ENCODE measurements at regions not wholly inside any gene's neighbourhood (a gene's known extent, or its start where the extent isn't known, plus 50 kb on each side); places are given as distances from the start of the nearest gene placed in this dataset.

- H3K36me3 ChIP-seq (ENCODE audit: control insufficient read depth, insufficient read depth, low read length) = no peaks in the 10 kb centered on the region
- no peak overlapping the region for H3K9ac ChIP-seq (ENCODE audit: low read length)
- H3K27me3 ChIP-seq (ENCODE audit: control insufficient read depth, insufficient read depth, low read length) = no peaks in the 10 kb centered on the region
- peaks cover 27% of the 10 kb centered on the region for H3K4me1 ChIP-seq (ENCODE audit: control insufficient read depth, insufficient read depth, low read length)
- no peak overlapping the region for H3K4me3 ChIP-seq (ENCODE audit: low read depth, low read length)
- no peak overlapping the region for H3K27ac ChIP-seq (ENCODE audit: low read depth, low read length)
- no peaks in the 10 kb centered on the region for H3K9me3 ChIP-seq (ENCODE audit: control insufficient read depth, insufficient read depth, low read depth, low read length)
Observed at GRCh38 chr3:177538750-177539730, 341.8 kb upstream of the TBL1XR1 start.

GRCh38 chr3:177541541-177541940, 344.3 kb upstream of the TBL1XR1 start:
- Histone ChIP-seq H3K27me3 (ENCODE audit: control insufficient read depth, insufficient read depth, low read length) (no peaks in the 10 kb centered on the region), H3K36me3 (ENCODE audit: control insufficient read depth, insufficient read depth, low read length) (no peaks in the 10 kb centered on the region), H3K9me3 (ENCODE audit: control insufficient read depth, insufficient read depth, low read depth, low read length) (no peaks in the 10 kb centered on the region), H3K27ac (ENCODE audit: low read depth, low read length) (no peak overlapping the region), H3K4me1 (ENCODE audit: control insufficient read depth, insufficient read depth, low read length) (peaks cover 27% of the 10 kb centered on the region), H3K9ac (ENCODE audit: low read length) (no peak overlapping the region), H3K4me3 (ENCODE audit: low read depth, low read length) (no peak overlapping the region)

- Histone ChIP-seq H3K27ac (ENCODE audit: low read depth, low read length) (no peak overlapping the region), H3K9ac (ENCODE audit: low read length) (no peak overlapping the region), H3K4me1 (ENCODE audit: control insufficient read depth, insufficient read depth, low read length) (peaks cover 9% of the 10 kb centered on the region; the same call in 1 of the 2 replicates), H3K27me3 (ENCODE audit: control insufficient read depth, insufficient read depth, low read length) (no peaks in the 10 kb centered on the region), H3K9me3 (ENCODE audit: control insufficient read depth, insufficient read depth, low read depth, low read length) (no peaks in the 10 kb centered on the region), H3K36me3 (ENCODE audit: control insufficient read depth, insufficient read depth, low read length) (no peaks in the 10 kb centered on the region), H3K4me3 (ENCODE audit: low read depth, low read length) (no peak overlapping the region)
Observed at GRCh38 chr3:177545964-177546363, 348.7 kb upstream of the TBL1XR1 start.

- H3K27ac ChIP-seq (ENCODE audit: low read depth, low read length) = no peak overlapping the region
- no peaks in the 10 kb centered on the region for H3K36me3 ChIP-seq (ENCODE audit: control insufficient read depth, insufficient read depth, low read length)
- H3K4me3 ChIP-seq (ENCODE audit: low read depth, low read length) = no peak overlapping the region
- H3K9me3 ChIP-seq (ENCODE audit: control insufficient read depth, insufficient read depth, low read depth, low read length) = no peaks in the 10 kb centered on the region
- H3K4me1 ChIP-seq (ENCODE audit: control insufficient read depth, insufficient read depth, low read length) = peaks cover 3% of the 10 kb centered on the region; the same call in 1 of the 2 replicates
- no peak overlapping the region for H3K9ac ChIP-seq (ENCODE audit: low read length)
- no peaks in the 10 kb centered on the region for H3K27me3 ChIP-seq (ENCODE audit: control insufficient read depth, insufficient read depth, low read length)
Observed at GRCh38 chr3:177547711-177548350, 350.5 kb upstream of the TBL1XR1 start.

GRCh38 chr3:177550667-177551066, 353.4 kb upstream of the TBL1XR1 start:
- Histone ChIP-seq H3K4me3 (ENCODE audit: low read depth, low read length) (no peak overlapping the region), H3K4me1 (ENCODE audit: control insufficient read depth, insufficient read depth, low read length) (peaks cover 20% of the 10 kb centered on the region), H3K27ac (ENCODE audit: low read depth, low read length) (no peak overlapping the region), H3K9ac (ENCODE audit: low read length) (no peak overlapping the region), H3K9me3 (ENCODE audit: control insufficient read depth, insufficient read depth, low read depth, low read length) (no peaks in the 10 kb centered on the region), H3K27me3 (ENCODE audit: control insufficient read depth, insufficient read depth, low read length) (no peaks in the 10 kb centered on the region), H3K36me3 (ENCODE audit: control insufficient read depth, insufficient read depth, low read length) (no peaks in the 10 kb centered on the region)

- Histone ChIP-seq H3K9me3 (ENCODE audit: control insufficient read depth, insufficient read depth, low read depth, low read length) (no peaks in the 10 kb centered on the region), H3K27ac (ENCODE audit: low read depth, low read length) (no peak overlapping the region), H3K27me3 (ENCODE audit: control insufficient read depth, insufficient read depth, low read length) (no peaks in the 10 kb centered on the region), H3K36me3 (ENCODE audit: control insufficient read depth, insufficient read depth, low read length) (no peaks in the 10 kb centered on the region), H3K9ac (ENCODE audit: low read length) (no peak overlapping the region), H3K4me1 (ENCODE audit: control insufficient read depth, insufficient read depth, low read length) (peaks cover 22% of the 10 kb centered on the region), H3K4me3 (ENCODE audit: low read depth, low read length) (no peak overlapping the region)
Observed at GRCh38 chr3:177551431-177551836, 354.2 kb upstream of the TBL1XR1 start.

- Histone ChIP-seq H3K9me3 (ENCODE audit: control insufficient read depth, insufficient read depth, low read depth, low read length) (no peaks in the 10 kb centered on the region), H3K9ac (ENCODE audit: low read length) (no peak overlapping the region), H3K4me1 (ENCODE audit: control insufficient read depth, insufficient read depth, low read length) (peaks cover 22% of the 10 kb centered on the region), H3K27me3 (ENCODE audit: control insufficient read depth, insufficient read depth, low read length) (no peaks in the 10 kb centered on the region), H3K36me3 (ENCODE audit: control insufficient read depth, insufficient read depth, low read length) (no peaks in the 10 kb centered on the region), H3K4me3 (ENCODE audit: low read depth, low read length) (no peak overlapping the region), H3K27ac (ENCODE audit: low read depth, low read length) (no peak overlapping the region)
Observed at GRCh38 chr3:177552051-177552450, 354.8 kb upstream of the TBL1XR1 start.

GRCh38 chr3:177553012-177553411, 355.7 kb upstream of the TBL1XR1 start:
- Histone ChIP-seq H3K36me3 (ENCODE audit: control insufficient read depth, insufficient read depth, low read length) (no peaks in the 10 kb centered on the region), H3K9ac (ENCODE audit: low read length) (no peak overlapping the region), H3K27ac (ENCODE audit: low read depth, low read length) (no peak overlapping the region), H3K9me3 (ENCODE audit: control insufficient read depth, insufficient read depth, low read depth, low read length) (no peaks in the 10 kb centered on the region), H3K4me3 (ENCODE audit: low read depth, low read length) (no peak overlapping the region), H3K4me1 (ENCODE audit: control insufficient read depth, insufficient read depth, low read length) (peaks cover 22% of the 10 kb centered on the region), H3K27me3 (ENCODE audit: control insufficient read depth, insufficient read depth, low read length) (no peaks in the 10 kb centered on the region)

GRCh38 chr3:177553579-177553978, 356.3 kb upstream of the TBL1XR1 start:
- Histone ChIP-seq H3K27me3 (ENCODE audit: control insufficient read depth, insufficient read depth, low read length) (no peaks in the 10 kb centered on the region), H3K36me3 (ENCODE audit: control insufficient read depth, insufficient read depth, low read length) (no peaks in the 10 kb centered on the region), H3K9ac (ENCODE audit: low read length) (no peak overlapping the region), H3K4me3 (ENCODE audit: low read depth, low read length) (no peak overlapping the region), H3K4me1 (ENCODE audit: control insufficient read depth, insufficient read depth, low read length) (peaks cover 22% of the 10 kb centered on the region), H3K27ac (ENCODE audit: low read depth, low read length) (no peak overlapping the region), H3K9me3 (ENCODE audit: control insufficient read depth, insufficient read depth, low read depth, low read length) (no peaks in the 10 kb centered on the region)

- Histone ChIP-seq H3K4me3 (ENCODE audit: low read depth, low read length) (no peak overlapping the region), H3K9me3 (ENCODE audit: control insufficient read depth, insufficient read depth, low read depth, low read length) (no peaks in the 10 kb centered on the region), H3K27ac (ENCODE audit: low read depth, low read length) (0 out of 2 replicates have a peak overlapping the region, but pooled peaks have one; percentile 13), H3K27me3 (ENCODE audit: control insufficient read depth, insufficient read depth, low read length) (no peaks in the 10 kb centered on the region), H3K9ac (ENCODE audit: low read length) (no peak overlapping the region), H3K4me1 (ENCODE audit: control insufficient read depth, insufficient read depth, low read length) (peaks cover 22% of the 10 kb centered on the region), H3K36me3 (ENCODE audit: control insufficient read depth, insufficient read depth, low read length) (no peaks in the 10 kb centered on the region)
Observed at GRCh38 chr3:177554895-177555759, 357.8 kb upstream of the TBL1XR1 start.

Data from HUES6 (cell line).